ENCODE measurements at regions not wholly inside any gene's neighbourhood (a gene's known extent, or its start where the extent isn't known, plus 50 kb on each side); places are given as distances from the start of the nearest gene placed in this dataset.

DNA sequence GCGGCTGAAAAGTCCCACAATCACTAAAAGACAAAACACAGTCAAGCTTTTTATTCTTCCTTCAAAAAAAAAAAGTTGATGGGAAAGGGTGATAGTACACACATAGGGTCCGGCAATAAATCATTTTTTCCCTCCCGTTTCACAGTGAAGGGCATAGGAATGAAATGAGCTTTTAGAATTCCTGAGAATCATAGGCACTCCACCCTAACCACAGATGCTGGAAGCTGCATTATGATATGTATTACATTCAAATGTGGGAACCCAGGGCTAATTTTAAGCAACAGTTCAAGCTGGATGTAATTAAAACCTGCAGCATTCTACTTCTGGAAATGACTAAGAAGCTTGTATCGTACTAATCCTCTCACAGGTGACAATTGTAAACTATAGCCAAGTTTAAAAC lies 75.7 kb upstream of the KCNJ15 start:
- TF ChIP-seq ATF3 (IDR thresholded peaks at IDR 0.05) (no peak), CTCF (IDR thresholded peaks at IDR 0.05; ENCODE audit: low read depth, low read length, missing input control) (no peak), FOXA1 (IDR thresholded peaks at IDR 0.05) (no peak), GABPA (IDR thresholded peaks at IDR 0.05 in 1 of 2, conservative IDR thresholded peaks at IDR 0.05 in 1 of 2) (no peak), EGR1 (IDR thresholded peaks at IDR 0.05; ENCODE audit: low read depth in 2 of 2) (no peak), RXRA (IDR thresholded peaks at IDR 0.05) (no peak), HNF4A (conservative IDR thresholded peaks at IDR 0.05) (no peak)
